LNCaP clone FGC (cell line): ENCODE measurements at regions not wholly inside any gene's neighbourhood (a gene's known extent, or its start where the extent isn't known, plus 50 kb on each side); places are given as distances from the start of the nearest gene placed in this dataset.

Source experiments
- DNase-seq: peaks from one replicate; pipeline ENCODE4 v3.0.0-alpha.2; 2011; ENCODE audit warnings: low read depth
- H3K4me3 ChIP-seq: 2 replicates; pipeline ENCODE4 v1.5.1; 2011; ENCODE audit warnings: mild to moderate bottlenecking, low read depth, low read length, control low read depth
- TF ChIP-seq, protein P1 (sequence below): IDR thresholded peaks from 2 replicates; pipeline ENCODE4 v1.5.1; 2012; ENCODE audit warnings: mild to moderate bottlenecking; ENCODE audit not compliant: control insufficient read depth, insufficient read depth; ENCODE audit errors: extremely low read depth

DNA sequence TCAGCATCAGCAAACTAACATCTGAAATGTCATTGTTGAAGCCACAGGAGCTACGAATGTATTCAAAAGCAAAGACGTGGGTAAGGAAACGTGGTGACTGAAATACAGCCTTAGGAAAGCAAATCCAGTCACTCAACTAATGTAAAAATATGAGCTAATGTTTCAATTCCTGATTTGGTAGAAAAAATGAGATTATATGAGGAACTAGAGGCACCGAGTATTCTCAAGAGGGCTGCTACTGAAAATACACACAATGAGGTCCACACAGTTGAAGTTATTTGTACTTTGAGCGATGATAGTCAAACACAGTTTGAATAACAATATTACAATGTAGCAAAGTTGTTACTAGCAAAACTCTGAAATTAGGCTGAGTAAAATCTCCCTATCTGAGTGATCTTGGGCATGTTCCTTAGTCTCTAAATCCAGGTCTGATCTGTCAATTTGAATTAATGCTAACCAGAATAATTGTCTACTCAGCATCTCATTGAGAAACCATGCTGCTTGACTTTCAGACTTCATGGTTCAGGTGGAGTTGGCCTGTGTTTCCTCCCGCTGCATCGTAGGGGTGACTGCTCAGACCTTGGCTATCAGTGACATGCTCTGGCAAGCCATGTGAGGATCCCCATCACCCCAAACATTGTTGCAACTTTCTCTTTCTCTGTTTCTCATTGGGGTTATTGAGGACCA is 467.1 kb upstream of the SOX5 start:
- DNase-seq = no peak
- no peak overlapping the region for H3K4me3 ChIP-seq
- TF ChIP-seq, protein P1, sequence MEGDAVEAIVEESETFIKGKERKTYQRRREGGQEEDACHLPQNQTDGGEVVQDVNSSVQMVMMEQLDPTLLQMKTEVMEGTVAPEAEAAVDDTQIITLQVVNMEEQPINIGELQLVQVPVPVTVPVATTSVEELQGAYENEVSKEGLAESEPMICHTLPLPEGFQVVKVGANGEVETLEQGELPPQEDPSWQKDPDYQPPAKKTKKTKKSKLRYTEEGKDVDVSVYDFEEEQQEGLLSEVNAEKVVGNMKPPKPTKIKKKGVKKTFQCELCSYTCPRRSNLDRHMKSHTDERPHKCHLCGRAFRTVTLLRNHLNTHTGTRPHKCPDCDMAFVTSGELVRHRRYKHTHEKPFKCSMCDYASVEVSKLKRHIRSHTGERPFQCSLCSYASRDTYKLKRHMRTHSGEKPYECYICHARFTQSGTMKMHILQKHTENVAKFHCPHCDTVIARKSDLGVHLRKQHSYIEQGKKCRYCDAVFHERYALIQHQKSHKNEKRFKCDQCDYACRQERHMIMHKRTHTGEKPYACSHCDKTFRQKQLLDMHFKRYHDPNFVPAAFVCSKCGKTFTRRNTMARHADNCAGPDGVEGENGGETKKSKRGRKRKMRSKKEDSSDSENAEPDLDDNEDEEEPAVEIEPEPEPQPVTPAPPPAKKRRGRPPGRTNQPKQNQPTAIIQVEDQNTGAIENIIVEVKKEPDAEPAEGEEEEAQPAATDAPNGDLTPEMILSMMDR = no peak

DNA sequence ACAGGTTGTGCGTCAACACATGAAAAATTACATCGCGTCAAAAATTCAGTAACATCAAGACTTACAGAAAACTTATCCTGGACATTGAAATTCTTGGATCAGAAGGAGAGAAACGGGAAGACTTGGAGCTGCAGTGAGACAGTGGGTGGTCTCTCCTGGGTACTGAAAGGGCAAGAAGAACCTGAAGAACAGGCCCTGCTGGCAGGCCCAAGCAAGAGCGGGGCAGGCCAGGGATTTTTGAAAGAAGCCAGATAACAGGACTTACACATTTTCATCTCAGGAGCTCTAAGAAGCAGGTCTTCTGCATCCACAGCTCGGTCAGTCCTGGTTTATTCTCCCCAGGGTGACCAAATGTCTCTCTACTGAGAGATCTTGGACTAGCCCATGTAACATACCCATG is 466.5 kb upstream of the SOX5 start:
- H3K4me3 ChIP-seq = no peak overlapping the region
- DNase-seq = no peak
- TF ChIP-seq, protein P1 = no peak

DNA sequence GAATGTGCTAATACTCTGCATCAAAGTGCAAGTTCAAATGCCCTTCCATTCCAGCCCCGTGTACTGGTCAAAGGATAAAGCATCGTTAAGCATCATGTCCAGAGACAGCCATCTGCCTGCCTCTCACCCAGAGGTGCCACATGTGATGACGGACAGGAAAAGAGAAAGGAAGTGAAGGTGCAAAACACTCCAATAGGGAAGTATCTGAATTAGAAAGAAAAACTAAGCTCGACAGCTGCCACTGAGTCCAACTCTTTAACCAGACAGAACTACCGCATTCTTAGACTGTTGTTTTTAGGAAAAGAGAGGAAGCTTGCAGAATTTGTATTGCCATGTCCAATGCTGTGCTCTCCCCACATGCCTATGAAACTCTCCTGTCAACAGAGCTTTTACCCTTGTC is 465.0 kb upstream of the SOX5 start:
- no peak overlapping the region for H3K4me3 ChIP-seq
- no peak for DNase-seq

DNA sequence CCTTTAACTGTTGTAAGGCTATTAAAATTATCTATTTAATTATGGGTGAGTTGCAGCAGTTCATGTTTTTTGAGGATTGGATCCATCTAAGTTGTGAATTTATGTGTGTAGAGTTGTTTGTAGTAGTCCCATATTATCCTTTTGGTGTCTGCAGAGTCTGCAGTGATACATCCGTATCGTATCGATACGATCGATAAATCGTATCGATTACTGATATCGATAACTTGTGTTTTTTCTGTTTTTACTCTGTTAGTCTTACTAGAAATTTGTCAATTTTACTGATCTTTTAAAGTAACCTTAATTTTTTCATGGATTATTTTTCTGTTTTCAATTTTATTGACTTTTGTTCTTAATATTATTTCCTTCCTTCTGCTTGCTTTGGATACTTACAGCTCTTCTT is 462.5 kb upstream of the SOX5 start:
- no peak for DNase-seq
- TF ChIP-seq, protein P1 = no peak
- H3K4me3 ChIP-seq = no peak overlapping the region

More for the DNA sequence above, 465.0 kb upstream of the SOX5 start:
- TF ChIP-seq, protein P1 = no peak

DNA sequence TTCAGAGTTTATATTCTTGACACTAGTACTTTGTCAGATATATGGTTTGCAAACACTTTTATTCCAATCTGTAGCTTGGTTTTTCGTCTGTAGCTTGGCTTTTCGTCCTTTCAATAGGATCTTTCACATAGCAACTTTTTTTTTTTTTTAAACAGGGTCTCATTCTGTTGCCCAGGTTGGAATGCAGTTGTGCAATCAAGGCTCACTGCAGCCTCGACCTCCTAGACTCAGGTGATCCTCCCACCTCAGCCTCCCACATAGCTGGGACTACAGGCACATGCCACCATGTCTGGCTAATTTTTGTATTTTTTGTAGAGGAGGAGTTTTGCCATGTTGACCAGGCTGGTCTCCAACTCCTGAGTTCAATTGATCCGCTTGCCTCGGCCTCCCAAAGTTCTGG is 460.4 kb upstream of the SOX5 start:
- TF ChIP-seq, protein P1 = no peak
- no peak for DNase-seq
- H3K4me3 ChIP-seq = no peak overlapping the region

DNA sequence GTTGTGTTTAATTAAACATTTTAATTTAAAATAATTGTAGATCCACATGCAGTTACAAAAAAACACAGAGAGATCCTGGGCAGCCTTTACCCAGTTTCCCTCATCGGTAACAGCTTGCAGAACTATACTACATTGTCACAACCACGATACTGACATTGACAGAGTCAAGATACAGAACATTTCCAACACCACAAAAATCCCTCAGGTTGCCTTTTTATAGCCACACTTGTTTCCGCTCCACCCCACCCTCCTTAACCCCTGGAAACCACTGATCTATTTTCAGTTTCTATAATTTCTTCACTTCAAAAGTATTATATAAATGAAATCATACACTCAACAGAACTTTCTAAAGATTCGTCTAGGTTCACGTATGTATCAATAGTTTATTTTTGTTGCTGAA is 458.8 kb upstream of the SOX5 start:
- H3K4me3 ChIP-seq = no peak overlapping the region
- no peak for DNase-seq
- TF ChIP-seq, protein P1 = no peak

DNA sequence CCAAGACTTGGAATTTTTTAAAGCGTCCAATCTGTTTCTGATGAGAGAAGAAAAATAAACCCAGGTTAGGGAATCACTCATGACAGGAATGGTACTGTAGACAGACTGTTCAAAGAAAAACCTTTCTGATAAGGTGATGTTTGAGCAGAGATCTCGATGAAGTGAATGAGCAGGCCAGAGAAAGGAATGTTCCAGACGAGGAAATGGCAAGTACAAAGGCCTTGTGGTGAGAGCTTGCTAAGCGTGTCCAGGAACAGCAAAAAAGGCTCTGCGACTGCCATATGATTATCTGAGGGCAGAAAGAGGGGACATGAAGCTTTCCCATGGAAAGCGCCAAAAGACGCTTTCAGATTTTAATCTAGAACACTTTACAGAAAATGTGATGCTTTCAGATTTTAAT is 458.4 kb upstream of the SOX5 start:
- no peak overlapping the region for H3K4me3 ChIP-seq
- DNase-seq = no peak
- TF ChIP-seq, protein P1 = no peak
